Transverse colon (tissue), 3 donors: ENCODE measurements at regions not wholly inside any gene's neighbourhood (a gene's known extent, or its start where the extent isn't known, plus 50 kb on each side); places are given as distances from the start of the nearest gene placed in this dataset.

Experiments used
- CTCF ChIP-seq, 5 experiments: fragments of 200-600 bp in 3 of 5; fragments of 450-650 bp in 2 of 5; sonication (generic) in 3 of 5; IDR thresholded peaks; 1 replicate in 2 of 5; 2 replicates in 3 of 5; pipeline ENCODE4 v1.5.1; 2016 to 2017; ENCODE audit warnings: antibody characterized with exemption in 5 of 5, inconsistent platforms in 3 of 5, mild to moderate bottlenecking in 2 of 5, moderate library complexity in 1 of 5
- POLR2A ChIP-seq: fragments of 450-650 bp; IDR thresholded peaks from one replicate; pipeline ENCODE4 v1.6.1; 2016; ENCODE audit warnings: antibody characterized with exemption, mild to moderate bottlenecking, moderate library complexity

- no peak for TF ChIP-seq CTCF (IDR thresholded peaks at IDR 0.05)
- TF ChIP-seq POLR2A, result no peak
Measured at GRCh38 chr1:219020386-219020785, 153.3 kb upstream of the LYPLAL1 start.
